Lung (tissue), 11 donors: ENCODE measurements at regions not wholly inside any gene's neighbourhood (a gene's known extent, or its start where the extent isn't known, plus 50 kb on each side); places are given as distances from the start of the nearest gene placed in this dataset.

Source experiments
- ATAC-seq: fragments of 200-7000 bp; cut with Tn5 transposase; one replicate; pipeline ENCODE4 v1.9.1; 2020; ENCODE audit warnings: moderate number of reproducible peaks; ENCODE audit not compliant: insufficient read depth, low FRiP score
- DNase-seq, 3 donors: peaks; one replicate each; pipeline ENCODE4 v3.0.0-alpha.2; 2013 to 2017
- H3K27ac ChIP-seq, 2 donors: one replicate each; pipeline ENCODE4 v1.5.1; 2013; ENCODE audit warnings: mild to moderate bottlenecking in 2 of 2, moderate library complexity in 2 of 2, control low read depth in 1 of 2, inconsistent platforms in 1 of 2, low read depth in 1 of 2, low read length in 1 of 2
- H3K27me3 ChIP-seq, 3 donors: one replicate each; pipeline ENCODE4 v1.5.1; 2013; ENCODE audit warnings: low read length in 2 of 3; ENCODE audit not compliant: control insufficient read depth in 3 of 3, insufficient read depth in 3 of 3
- H3K36me3 ChIP-seq, 4 donors: one replicate each; pipeline ENCODE4 v1.5.1; 2013; ENCODE audit warnings: low read length in 4 of 4, mild to moderate bottlenecking in 1 of 4, moderate library complexity in 1 of 4; ENCODE audit not compliant: control insufficient read depth in 4 of 4, insufficient read depth in 4 of 4
- H3K4me1 ChIP-seq, 5 donors: one replicate each; pipeline ENCODE4 v1.5.1; 2013; ENCODE audit warnings: low read length in 5 of 5, mild to moderate bottlenecking in 2 of 5, moderate library complexity in 1 of 5; ENCODE audit not compliant: control insufficient read depth in 5 of 5, insufficient read depth in 5 of 5
- H3K4me3 ChIP-seq: one replicate; pipeline ENCODE4 v1.5.1; 2013; ENCODE audit warnings: mild to moderate bottlenecking, control low read depth, moderate library complexity
- H3K9ac ChIP-seq, 2 donors: one replicate each; pipeline ENCODE4 v1.5.1; 2013; ENCODE audit warnings: low read length in 2 of 2, control low read depth in 1 of 2; ENCODE audit not compliant: insufficient read depth in 1 of 2
- H3K9me3 ChIP-seq, 4 donors: one replicate each; pipeline ENCODE4 v1.5.1; 2013; ENCODE audit warnings: low read length in 3 of 4, mild to moderate bottlenecking in 1 of 4, moderate library complexity in 1 of 4; ENCODE audit not compliant: control insufficient read depth in 4 of 4, insufficient read depth in 3 of 4
- CTCF ChIP-seq: IDR thresholded peaks from 2 replicates; pipeline ENCODE4 v1.5.1; 2012; ENCODE audit warnings: mild to moderate bottlenecking; ENCODE audit errors: control extremely low read depth, extremely low read depth
- WGBS, 2 donors: extraction: QIAGEN DNeasy Blood & Tissue Kit; methylation state at CpG; one replicate each; pipeline ENCODE4 v1.1.7; 2013; 5-methylcytosine and 5-hydroxymethylcytosine counted together
- donor health status: control.
- donor health status: control.
- donor health status: Bipolar disorder and iron deficiency.
- donor health status: healthy.
- donor health status: DM: yes; HTN: yes; CAD: no.

- 73 to 93% methylated on average over 6 of the region's 6 CpGs for WGBS, 2 donors
- H3K4me3 ChIP-seq = no peak overlapping the region
- H3K4me1 ChIP-seq = no peaks in the 10 kb centered on the region
- no peaks in the 10 kb centered on the region for H3K36me3 ChIP-seq
- H3K9ac ChIP-seq = no peak overlapping the region
- ATAC-seq (no peak), DNase-seq (no peak)
- peaks cover 0 to 3% (median 0%) of the 10 kb centered on the region in 3 donors for H3K27me3 ChIP-seq
- no peaks in the 10 kb centered on the region for H3K9me3 ChIP-seq
- H3K27ac ChIP-seq = no peak overlapping the region
- no peak for TF ChIP-seq CTCF
Observed at GRCh38 chrX:46407036-46407752, 138.0 kb downstream of the ZNF674 start.

- H3K36me3 ChIP-seq = no peaks in the 10 kb centered on the region
- TF ChIP-seq CTCF = no peak
- H3K27me3 ChIP-seq = peaks cover 0 to 3% (median 0%) of the 10 kb centered on the region in 3 donors
- no peaks in the 10 kb centered on the region for H3K4me1 ChIP-seq
- H3K27ac ChIP-seq = no peak overlapping the region
- ATAC-seq (no peak), DNase-seq (no peak)
- 92 to 95% methylated on average over 6 of the region's 6 CpGs for WGBS, 2 donors
- no peak overlapping the region for H3K4me3 ChIP-seq
- H3K9me3 ChIP-seq = no peaks in the 10 kb centered on the region
- no peak overlapping the region for H3K9ac ChIP-seq
Observed at GRCh38 chrX:46404774-46405173, 140.4 kb downstream of the ZNF674 start.

- ATAC-seq = no peak
Observed at GRCh38 chrX:46400530-46401443, 144.4 kb downstream of the ZNF674 start.

More at GRCh38 chrX:46400530-46401443, 144.4 kb downstream of the ZNF674 start:
- Histone ChIP-seq H3K4me3 (no peak overlapping the region), H3K27ac (no peak overlapping the region), H3K36me3 (no peaks in the 10 kb centered on the region), H3K27me3 (no peaks in the 10 kb centered on the region), H3K9me3 (no peaks in the 10 kb centered on the region), H3K9ac (no peak overlapping the region), H3K4me1 (no peaks in the 10 kb centered on the region)
- DNase-seq = no peak
- WGBS, 2 donors = 79 to 92% methylated on average over 5 of the region's 5 CpGs
- no peak for TF ChIP-seq CTCF
